NCI-H128 (cell line): ENCODE measurements at regions not wholly inside any gene's neighbourhood (a gene's known extent, or its start where the extent isn't known, plus 50 kb on each side); places are given as distances from the start of the nearest gene placed in this dataset.
A peak's percentile ranks its signal among the peaks of the same experiment; 100 is the strongest.

Source experiments
- DNase-seq: peaks from one replicate; lab custom pipeline; 2025; ENCODE audit not compliant: unreplicated experiment; lab: John Stamatoyannopoulos, UW

DNA sequence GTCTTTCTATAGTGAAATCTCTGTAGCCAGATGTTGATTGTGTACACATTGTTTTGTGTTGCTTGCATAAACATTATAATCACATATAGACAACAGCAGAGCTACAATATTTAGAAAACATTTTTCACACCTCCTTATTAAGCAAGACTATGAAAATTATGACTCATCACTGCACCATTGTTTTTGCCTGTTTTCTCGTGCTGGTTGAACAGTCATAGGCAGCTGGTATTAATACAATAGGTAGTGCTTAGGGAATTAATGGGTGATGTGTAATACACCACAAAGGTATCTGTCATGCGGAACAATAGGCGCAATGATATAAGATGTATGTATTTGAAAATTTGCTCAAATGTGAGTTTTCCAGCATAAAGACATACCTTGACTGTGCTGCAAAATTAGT, 449.3 kb downstream of the FOXG1 start:
- DNase-seq = no peak

DNA sequence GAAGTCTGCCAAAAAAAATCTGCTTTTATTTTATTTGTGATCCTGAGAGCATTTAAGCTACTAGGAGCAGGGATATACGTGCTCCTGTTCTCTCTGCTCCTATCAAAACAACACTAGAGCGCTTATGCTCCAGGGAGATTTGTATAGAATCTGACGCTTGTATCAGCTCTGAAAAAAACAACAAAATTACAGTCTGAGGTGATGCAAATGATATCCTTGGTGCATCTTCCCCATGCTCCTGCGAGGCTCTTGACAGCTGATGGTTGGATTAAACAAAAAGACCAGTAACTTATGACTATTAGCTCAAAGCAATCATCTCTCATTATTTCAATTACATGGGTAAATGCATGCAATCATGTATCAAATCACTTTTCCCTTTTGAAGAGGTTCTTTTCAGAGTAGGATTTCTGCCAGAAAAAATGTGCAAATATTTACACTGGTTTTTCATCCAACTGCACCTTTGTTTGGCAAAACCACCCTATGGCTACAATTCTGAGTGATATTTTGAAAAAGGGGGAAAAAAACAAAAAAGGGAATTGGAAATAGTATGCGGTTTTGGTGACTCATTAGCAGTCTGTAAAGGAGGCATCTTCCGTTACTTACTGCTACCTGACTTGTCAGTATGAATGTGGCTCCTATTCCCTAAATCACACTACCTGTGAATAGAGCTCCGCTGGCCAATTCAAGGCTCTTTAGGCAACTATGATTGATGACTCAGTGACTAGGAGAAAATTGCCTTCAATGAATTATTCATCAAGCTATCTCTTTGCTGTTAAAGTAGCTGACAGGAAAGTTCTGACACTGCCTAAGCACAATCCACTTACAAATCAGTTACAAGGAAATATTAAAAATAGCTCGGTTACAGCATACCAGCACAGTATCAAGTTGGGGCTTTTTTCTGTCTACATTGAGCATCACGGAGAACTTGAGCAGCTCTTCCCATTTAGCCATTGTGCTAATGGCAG, 450.0 kb downstream of the FOXG1 start:
- DNase-seq = peak; percentile 97

GRCh38 chr14:29217813-29218450, 451.3 kb downstream of the FOXG1 start:
- DNase-seq = no peak

DNA sequence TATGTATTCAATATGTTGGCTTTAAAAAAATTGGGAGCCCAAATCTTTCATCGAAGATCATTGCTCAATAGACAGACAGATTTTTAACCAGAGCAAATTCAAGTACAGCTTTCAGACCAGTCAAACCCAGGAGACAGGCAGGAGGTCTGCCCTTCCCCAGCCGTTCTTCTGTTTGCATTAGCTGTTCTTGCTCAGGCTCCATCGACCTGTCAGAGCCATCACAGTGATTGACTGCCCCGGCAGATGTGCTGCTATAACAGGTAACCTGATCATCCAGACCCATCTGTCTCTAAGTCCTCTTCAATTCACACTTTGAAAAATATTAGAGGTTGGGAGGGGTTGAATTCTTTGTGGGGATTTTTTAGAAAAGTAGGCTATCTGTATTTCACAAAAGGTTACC, 453.5 kb downstream of the FOXG1 start:
- peak; percentile 56 for DNase-seq

DNA sequence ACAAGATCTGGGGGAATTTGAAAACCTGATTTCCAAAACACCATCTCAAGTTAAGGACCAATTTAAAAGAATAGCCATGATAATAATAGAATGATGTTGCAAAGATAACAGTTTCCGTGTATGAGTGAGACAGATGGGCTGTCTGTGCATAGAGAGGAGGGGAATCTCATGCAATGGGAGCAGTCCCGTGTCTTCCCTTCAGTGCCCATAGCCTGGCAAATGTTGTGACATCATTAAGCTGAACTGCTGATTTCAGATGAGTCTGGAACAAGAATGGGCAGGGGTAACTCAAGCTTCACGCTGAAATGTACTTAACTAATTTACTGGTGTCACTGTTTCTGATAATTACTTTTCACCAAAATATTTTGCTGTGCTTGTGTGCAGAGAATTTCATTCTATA, 454.0 kb downstream of the FOXG1 start:
- no peak for DNase-seq

GRCh38 chr14:29222006-29222405, 455.4 kb downstream of the FOXG1 start:
- no peak for DNase-seq

DNA sequence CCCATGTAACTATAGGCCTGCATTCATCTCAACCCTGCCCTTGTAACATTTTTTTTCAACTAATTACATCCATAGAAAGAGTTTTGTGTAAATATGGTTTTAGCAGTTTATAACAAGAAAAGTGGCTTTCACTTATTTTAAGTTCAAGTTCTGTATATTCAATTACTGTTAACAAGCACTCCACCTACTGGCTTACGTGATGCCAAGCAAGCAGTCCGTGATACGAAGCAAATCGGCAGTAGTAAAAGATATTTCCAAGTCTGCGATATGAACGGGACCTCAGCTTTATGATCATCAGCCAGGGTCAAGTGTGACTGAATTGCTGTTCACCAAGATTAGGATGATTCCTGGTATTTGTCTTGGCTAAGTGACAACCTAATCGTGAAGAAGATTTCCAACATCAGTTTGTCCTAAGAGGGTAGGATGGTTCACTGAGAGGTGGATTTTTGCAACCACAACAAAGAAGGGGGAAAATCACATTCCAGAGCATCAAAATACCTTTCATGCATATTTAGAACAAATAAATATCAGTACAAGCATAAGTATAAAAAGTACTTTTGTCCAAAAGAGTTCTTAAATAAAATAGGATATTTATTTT, 456.2 kb downstream of the FOXG1 start:
- no peak for DNase-seq

- DNase-seq = no peak
These were observed 457.4 kb downstream of the FOXG1 start for GRCh38 chr14:29223947-29224346.

DNA sequence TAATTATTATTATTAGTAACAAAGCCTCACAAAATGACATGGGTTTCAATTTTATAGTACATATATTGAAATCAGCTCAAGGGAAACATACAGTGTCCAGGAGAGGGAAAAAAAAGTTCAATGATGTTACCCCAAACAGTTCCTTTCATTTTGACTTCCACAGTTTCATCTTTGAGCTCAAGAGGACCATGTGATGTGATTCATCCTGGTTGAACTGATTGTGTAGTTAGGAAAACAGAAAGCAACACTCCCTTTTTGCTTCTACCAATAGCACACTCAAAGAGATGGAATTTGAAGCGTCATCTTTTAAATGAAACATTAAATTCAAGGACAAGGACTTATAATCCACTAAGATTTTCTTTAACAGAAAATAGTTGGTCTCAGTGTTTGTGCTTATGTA, 461.0 kb downstream of the FOXG1 start:
- DNase-seq = no peak

DNA sequence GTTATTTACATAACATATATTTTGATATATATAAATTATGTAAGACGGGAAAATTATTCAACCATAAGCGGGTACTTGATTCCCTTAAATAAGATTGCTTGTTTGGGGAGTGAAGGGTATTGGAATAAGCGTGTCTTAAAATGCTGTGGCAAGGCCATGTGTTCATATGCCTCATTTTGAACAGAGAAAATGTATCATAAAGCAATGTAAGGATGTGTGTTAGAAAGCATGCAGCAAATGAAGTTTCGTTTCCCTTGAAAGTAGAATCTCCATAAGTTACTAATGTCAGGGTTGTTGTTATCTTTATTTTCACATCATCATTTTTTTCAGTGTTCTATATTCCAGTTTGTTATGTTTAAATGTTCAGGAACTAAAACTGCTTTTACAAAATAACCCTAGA, 465.6 kb downstream of the FOXG1 start:
- no peak for DNase-seq

GRCh38 chr14:29232711-29233110, 466.1 kb downstream of the FOXG1 start:
- DNase-seq = no peak

DNA sequence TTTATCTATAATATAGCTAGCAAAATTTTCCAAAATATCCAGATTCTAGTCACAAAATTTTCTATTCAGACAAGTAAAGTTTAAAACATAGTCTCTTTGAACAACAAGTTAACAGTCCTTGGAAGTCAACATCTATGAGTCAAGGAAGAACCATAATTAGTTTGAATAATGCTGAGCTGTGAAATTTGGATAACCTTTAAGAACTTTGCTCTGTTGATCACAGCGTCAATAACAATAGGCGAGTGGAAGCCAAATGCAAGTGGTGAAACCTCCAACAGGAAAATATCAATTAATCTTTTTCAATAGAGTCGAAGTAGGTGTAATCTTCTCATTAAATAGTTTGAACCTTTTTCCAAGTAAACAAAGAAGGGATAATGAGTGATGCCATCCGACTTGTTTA, 466.6 kb downstream of the FOXG1 start:
- no peak for DNase-seq

GRCh38 chr14:29235991-29236390, 469.4 kb downstream of the FOXG1 start:
- no peak for DNase-seq

GRCh38 chr14:29236401-29236800, 469.8 kb downstream of the FOXG1 start:
- no peak for DNase-seq

GRCh38 chr14:29236848-29237247, 470.3 kb downstream of the FOXG1 start:
- no peak for DNase-seq

GRCh38 chr14:29240066-29240465, 473.5 kb downstream of the FOXG1 start:
- DNase-seq = no peak

DNA sequence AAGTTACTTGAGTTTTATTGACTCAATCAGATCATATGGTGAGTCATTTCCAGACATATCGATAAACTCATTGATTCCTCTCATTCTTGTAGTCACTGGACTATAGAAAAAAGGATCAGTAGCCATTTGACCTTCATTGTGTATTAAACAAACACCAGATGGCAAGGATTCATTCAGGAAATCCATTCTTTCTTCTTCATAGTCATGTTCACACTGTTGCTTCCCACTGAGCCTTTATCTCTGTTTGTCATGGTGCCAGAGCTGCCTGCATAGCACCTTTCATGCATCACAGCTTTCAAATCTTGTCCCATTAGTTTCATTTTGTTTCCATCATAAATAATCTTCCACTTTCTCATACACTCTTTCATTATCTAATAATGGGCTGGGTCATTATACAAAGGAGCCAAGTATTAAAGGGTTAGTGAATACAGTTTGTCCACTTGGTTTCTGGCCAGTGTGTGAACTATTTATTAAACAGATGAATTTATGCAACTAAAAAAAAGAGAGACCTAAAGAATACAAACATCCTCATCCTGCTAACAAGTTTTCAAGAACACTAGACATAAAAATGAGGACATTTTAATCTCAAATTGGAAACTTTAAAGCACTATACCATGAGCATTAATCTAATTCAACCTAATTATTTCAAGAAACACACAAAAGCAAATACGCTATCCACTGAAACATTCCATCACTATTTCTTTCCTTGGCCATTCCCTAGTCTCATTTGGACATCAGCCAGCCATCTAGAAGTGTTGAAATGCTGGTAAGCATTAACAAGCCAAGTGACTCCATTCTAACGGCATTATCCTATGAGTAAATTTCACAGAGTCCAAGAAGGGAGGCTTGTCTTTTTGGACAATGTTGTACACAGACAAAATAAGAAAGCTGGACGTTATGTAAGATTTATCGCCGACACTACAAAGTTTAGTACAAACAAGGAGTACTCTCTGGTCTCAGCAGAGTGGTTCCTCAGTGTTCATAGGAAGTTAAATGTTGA, 476.5 kb downstream of the FOXG1 start:
- DNase-seq = no peak

- no peak for DNase-seq
These were observed 489.1 kb downstream of the FOXG1 start for GRCh38 chr14:29255692-29256091.

DNA sequence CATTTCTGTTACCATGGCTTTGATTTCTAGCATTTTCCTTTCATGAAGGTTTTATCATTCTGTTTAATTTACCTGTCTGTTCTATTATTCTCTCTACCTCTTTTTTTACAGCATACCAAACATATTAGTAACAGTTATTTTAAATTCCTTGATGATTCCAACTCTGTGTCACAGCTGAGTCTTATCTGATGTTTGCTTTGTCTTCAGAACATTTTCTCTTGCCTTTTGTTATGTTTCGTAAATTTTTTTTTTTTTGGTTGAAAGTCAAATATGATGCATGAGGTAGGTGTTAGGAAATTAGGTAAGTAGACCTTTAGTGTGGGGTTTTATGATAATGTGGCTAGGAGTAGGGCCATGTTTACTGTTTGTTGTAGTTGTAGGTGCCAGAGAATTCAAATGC, 496.4 kb downstream of the FOXG1 start:
- DNase-seq = no peak

DNA sequence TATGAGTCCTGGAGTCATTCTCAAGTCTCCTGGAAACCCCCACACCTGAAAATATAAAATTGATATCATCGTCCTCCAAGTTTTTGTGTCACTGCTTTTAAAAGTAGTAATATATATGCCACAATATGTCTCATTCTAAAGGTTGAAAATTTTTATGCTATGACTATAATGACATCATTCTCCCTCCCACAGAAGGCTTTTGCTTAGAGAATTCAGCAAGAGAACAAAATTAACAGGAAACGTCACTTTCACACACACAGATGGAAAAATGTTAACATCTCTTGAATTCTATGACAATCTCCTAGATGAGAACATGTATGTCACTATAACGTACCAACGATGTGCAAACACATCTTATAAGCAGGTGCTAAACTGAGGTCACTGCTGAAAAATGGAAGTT, 498.3 kb downstream of the FOXG1 start:
- no peak for DNase-seq

DNA sequence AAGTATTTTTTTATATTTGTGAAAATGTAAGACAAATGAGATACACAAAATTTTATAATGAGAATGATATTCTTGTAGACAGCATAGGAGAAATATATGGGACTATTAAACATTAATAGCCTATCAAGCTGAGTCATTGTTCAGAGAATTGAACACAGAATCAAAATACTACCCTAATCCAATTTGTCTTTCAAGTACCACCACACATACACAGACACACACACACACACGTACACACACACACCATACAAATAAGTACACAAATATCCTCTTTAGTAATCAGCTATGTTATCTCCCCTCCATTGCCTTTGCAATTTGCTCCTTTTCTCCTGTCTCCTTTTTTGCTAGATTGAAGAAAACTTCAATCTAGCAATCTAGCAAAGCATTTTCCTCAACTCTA, 499.3 kb downstream of the FOXG1 start:
- DNase-seq = no peak
